ENCODE measurements at regions not wholly inside any gene's neighbourhood (a gene's known extent, or its start where the extent isn't known, plus 50 kb on each side); places are given as distances from the start of the nearest gene placed in this dataset.

GRCh38 chr11:92728628-92729027 lies 240.8 kb upstream of the MTNR1B start:
- DNase-seq (ENCODE audit: low read depth), result no peak
- H3K4me3 ChIP-seq (ENCODE audit: low read depth, low read length), result no peak overlapping the region
- TF ChIP-seq CTCF (IDR thresholded peaks at IDR 0.05; ENCODE audit: insufficient read depth, low read depth, low read length), result no peak

- no peak overlapping the region for H3K4me3 ChIP-seq (ENCODE audit: low read depth, low read length)
- DNase-seq (ENCODE audit: low read depth), result no peak
- TF ChIP-seq CTCF (IDR thresholded peaks at IDR 0.05; ENCODE audit: insufficient read depth, low read depth, low read length), result peak; percentile 37
Measured at GRCh38 chr11:92735039-92735438, 234.4 kb upstream of the MTNR1B start.

GRCh38 chr11:92738276-92738675 lies 231.2 kb upstream of the MTNR1B start:
- DNase-seq (ENCODE audit: low read depth), result no peak

GRCh38 chr11:92739041-92739440 lies 230.4 kb upstream of the MTNR1B start:
- no peak overlapping the region for H3K4me3 ChIP-seq (ENCODE audit: low read depth, low read length)
- peak; percentile 28 for DNase-seq (ENCODE audit: low read depth)

More at GRCh38 chr11:92738276-92738675, 231.2 kb upstream of the MTNR1B start:
- H3K4me3 ChIP-seq (ENCODE audit: low read depth, low read length), result no peak overlapping the region
- no peak for TF ChIP-seq CTCF (IDR thresholded peaks at IDR 0.05; ENCODE audit: insufficient read depth, low read depth, low read length)

GRCh38 chr11:92739491-92739890 lies 230.0 kb upstream of the MTNR1B start:
- no peak for DNase-seq (ENCODE audit: low read depth)
- TF ChIP-seq CTCF (IDR thresholded peaks at IDR 0.05; ENCODE audit: insufficient read depth, low read depth, low read length), result no peak
- no peak overlapping the region for H3K4me3 ChIP-seq (ENCODE audit: low read depth, low read length)

More at GRCh38 chr11:92739041-92739440, 230.4 kb upstream of the MTNR1B start:
- no peak for TF ChIP-seq CTCF (IDR thresholded peaks at IDR 0.05; ENCODE audit: insufficient read depth, low read depth, low read length)

- TF ChIP-seq CTCF (IDR thresholded peaks at IDR 0.05; ENCODE audit: insufficient read depth, low read depth, low read length), result no peak
- DNase-seq (ENCODE audit: low read depth), result no peak
- H3K4me3 ChIP-seq (ENCODE audit: low read depth, low read length), result no peak overlapping the region
Measured at GRCh38 chr11:92740276-92740675, 229.2 kb upstream of the MTNR1B start.

- TF ChIP-seq CTCF (IDR thresholded peaks at IDR 0.05; ENCODE audit: insufficient read depth, low read depth, low read length), result no peak
- no peak for DNase-seq (ENCODE audit: low read depth)
- H3K4me3 ChIP-seq (ENCODE audit: low read depth, low read length), result no peak overlapping the region
Measured at GRCh38 chr11:92744929-92745585, 224.4 kb upstream of the MTNR1B start.

Measured in fibroblast of villous mesenchyme (primary cell).